HG03095 (cell line): ENCODE measurements at regions not wholly inside any gene's neighbourhood (a gene's known extent, or its start where the extent isn't known, plus 50 kb on each side); places are given as distances from the start of the nearest gene placed in this dataset.

ENCODE experiments used
- ATAC-seq: cut with Tn5 transposase; IDR thresholded peaks from one replicate; pipeline ENCODE4 v1.9.1; 2021; ENCODE audit warnings: moderate library complexity; ENCODE audit not compliant: unreplicated experiment

- ATAC-seq: no peak
Measured at GRCh38 chr6:153645326-153645725, 393.7 kb upstream of the OPRM1 start.

GRCh38 chr6:153644000-153644399 lies 395.0 kb upstream of the OPRM1 start:
- no peak for ATAC-seq

DNA sequence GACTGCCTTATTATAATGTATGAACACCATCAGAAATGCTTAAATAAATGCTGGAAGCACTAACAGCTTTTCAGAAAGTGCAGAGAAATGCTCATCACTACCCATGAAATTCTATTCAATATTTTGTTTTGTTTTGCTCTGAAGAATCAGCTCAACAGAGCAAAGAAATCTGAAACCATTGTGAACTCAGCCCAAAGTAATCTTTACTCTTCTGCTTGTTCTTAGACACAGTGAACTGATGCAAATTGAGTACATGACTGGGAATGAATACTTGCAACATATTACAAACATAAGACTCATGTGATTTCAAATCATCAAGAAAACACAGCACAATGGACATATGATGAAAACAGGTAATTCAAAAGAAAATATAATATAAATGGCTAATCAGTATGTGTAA lies 404.6 kb upstream of the OPRM1 start:
- no peak for ATAC-seq

DNA sequence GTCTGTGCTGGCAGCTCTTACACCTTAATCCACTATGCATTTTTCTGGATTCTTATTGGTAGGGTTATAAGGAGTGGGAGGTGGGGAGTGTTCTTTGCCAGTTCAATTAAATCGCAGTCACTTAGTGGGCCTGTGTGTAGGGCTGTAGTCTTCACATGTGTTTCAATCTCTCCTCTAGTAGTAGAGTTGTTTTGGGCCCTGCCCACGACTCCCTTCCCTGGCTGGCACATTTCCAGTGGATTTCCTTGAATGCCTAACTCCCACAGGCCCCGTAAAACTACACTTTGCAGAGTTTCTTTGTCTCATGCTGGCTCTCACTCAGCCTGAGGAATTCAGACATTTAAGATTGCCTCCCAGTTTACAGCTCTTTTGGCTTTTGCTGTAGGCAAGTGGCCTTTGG lies 414.0 kb upstream of the OPRM1 start:
- ATAC-seq: no peak

GRCh38 chr6:153624528-153624927 lies 414.5 kb upstream of the OPRM1 start:
- no peak for ATAC-seq

DNA sequence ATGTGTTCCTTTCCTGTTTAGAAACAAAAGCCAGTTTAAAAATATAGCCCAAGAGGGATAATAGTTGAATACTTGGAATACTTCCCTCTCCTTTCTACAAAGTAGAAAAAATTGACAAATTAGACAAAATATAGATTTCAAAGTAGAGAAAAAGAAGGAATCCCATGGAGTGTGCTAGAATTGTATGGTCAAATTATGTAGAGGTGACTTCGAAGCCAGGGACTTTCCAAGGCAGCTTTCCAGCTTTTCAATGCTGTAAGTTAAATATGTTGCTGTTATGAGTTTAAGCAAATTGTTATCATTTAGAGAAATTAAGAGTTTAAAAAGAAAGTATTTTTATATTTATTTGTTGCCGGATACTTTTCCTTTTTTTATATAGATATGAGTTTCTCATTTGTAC lies 415.5 kb upstream of the OPRM1 start:
- ATAC-seq: no peak

- ATAC-seq: no peak
Measured at GRCh38 chr6:153621491-153621890, 417.5 kb upstream of the OPRM1 start.

DNA sequence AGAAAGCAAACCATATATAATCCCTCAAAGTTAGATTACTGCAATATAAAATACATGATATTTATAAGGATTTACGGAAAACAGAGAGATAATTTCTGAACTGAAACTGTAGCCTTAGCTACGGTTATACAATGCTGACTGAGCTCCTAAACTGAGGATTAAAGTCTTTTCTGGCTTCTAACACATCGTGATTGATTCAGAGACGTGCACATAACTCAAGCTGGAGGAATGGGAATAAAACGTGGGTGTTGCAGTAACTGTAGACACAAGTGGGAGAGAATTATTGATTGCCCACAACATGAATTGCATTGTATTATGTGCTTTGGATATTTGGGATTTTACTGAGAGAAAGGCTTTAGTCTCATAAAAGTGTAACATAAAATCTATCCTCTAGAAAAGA lies 418.0 kb upstream of the OPRM1 start:
- ATAC-seq: no peak

DNA sequence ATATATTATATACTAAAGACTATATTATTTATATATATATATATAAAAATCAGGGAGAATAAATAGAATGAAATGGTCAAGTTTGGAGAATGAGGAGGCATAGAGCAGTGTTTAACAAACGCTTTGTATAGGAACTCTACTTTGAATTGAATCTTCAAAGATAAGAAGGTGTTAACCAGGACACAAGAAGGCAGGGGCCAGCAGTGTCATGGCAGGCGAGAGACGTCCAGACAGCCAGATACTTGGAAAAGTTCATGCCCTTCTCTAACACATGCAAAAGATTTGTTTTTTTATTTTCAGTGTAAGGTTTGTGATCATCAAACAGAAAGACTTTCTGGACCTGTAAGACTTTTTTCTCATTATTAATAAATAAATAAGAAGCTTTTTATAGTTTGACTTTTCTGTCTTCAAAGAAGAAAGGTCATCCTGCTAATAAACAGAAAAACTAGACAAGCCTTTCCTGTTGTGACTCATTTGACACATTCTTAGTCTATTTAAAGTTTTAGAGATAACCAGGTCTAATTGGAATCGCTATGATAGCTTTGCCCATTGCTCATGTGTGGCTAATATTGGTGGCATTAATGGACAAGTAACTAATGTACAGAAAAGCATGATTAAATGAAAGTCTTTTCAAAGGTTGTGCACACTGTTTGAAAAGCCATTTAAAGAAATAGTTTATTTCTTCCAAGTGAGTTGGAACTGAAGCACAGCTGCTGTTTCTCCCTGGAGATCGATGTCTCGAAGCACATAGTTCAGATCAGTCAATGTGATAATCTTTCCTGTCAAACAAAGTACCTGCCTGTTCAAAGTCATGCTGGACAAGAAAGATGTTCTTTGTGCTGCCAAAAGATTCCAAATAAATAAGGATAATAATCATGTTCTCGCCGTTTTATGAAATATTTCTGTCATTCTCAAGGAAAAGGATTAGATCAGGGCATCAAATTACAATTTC lies 420.4 kb upstream of the OPRM1 start:
- ATAC-seq: no peak

DNA sequence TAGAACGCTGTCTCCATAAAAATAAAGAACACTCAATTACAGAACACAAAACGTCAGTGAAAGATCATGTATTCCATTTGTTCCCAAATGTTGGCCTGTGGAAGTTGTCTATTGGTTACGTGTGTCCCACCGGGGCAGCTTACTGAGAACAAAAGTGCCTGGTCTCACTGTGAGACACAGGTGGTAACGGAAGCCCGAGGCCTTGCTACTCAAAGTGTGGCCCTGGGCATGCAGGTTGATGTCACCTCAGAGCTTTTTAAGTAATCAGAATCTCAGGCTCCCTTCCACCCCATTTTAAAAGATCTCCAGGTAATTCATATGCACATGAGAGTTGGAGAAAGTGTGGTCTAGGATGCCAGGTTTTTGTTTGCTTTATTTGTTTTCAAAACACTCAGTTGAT lies 422.5 kb upstream of the OPRM1 start:
- ATAC-seq: no peak

DNA sequence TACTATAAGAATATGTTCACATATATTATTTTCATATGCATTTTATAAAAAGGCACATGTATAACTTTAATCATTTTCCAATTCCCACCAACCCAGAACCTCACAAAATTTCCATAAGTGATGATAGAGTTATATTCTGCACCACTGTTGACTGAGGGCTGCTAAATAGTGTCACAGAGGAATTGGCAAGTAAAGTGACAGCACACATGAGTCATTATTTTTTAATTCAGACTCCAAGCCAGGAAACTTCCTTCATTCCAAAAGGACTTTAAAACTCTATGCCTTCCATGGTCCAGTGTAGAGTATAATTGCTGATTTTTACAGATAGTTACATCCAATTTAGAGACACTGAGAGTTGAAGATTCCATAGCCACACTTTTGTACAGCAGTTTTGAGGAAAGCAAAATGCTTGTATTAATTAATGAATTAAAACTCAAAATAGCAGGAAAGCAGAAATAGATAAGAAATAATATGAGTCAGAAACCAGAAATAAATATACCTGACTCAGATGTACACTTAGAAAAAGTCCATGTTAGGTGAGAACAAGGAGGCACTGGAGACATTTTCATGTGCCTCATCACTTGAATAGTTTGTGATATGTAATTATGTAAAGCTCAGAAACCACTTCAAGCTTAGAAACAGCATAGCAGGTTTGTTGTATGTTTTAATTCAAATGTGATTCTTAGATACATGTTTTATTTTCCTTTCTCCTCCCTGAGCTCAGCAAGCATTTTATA lies 425.2 kb upstream of the OPRM1 start:
- ATAC-seq: no peak

GRCh38 chr6:153602401-153602800 lies 436.6 kb upstream of the OPRM1 start:
- ATAC-seq: no peak

DNA sequence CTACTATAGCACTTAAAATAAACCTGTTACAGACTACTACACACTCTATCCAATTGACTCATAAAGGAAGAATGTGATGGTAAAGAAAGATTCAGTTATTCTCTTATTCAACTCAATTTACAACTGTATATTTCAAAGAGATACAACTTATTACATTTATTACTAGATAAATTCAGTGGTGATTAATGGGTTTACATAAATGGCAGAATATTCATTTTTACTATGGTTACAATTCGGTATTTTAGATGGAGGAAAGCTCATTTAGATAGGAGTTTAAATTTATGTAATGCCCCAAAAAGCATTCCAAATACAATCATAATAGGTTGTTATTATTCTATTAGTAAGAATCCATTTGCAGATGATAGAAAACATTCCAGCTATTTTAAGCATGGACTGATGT lies 439.1 kb upstream of the OPRM1 start:
- ATAC-seq: no peak

- ATAC-seq: no peak
Measured at GRCh38 chr6:153595903-153596302, 443.1 kb upstream of the OPRM1 start.

- ATAC-seq: no peak
Measured at GRCh38 chr6:153594871-153595270, 444.2 kb upstream of the OPRM1 start.

GRCh38 chr6:153591159-153591558 lies 447.9 kb upstream of the OPRM1 start:
- no peak for ATAC-seq

- ATAC-seq: no peak
Measured at GRCh38 chr6:153590411-153590810, 448.6 kb upstream of the OPRM1 start.

DNA sequence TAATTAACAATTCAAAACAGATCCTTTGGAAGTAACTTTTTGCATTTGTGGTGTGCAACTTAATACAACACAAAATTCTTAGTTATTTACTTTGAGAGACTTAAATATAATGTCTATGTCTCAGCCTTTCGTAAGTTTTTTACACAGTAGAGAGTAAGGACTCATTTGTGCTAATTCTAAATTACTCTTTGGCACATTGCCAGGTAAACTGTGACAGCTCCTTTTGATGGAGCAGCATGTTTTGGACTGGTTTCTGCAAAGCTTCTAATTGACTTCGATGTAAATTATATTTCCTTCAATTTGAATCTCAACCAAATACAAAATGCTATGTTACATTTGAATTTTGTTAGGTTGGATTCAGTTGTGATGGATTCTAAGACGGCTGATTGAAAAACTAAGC lies 450.7 kb upstream of the OPRM1 start:
- no peak for ATAC-seq

DNA sequence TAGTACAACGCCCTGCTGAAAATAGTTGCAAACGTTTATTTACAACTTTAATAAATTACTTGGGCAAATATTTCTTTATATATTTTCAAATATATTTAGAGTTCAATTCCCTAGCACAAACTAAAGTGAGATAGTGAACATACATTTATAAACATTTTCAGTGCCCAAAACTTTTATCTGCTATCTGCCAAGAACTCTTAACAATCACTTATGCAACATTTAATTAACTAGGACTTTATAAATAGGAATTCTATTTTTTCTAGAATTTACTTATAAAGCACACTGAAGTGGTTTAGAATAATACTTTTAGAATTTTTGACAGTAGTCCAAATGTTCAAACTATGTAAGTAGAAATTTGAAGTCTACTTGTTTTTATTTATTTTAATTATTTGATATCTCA lies 452.6 kb upstream of the RGS17 start:
- ATAC-seq: no peak

DNA sequence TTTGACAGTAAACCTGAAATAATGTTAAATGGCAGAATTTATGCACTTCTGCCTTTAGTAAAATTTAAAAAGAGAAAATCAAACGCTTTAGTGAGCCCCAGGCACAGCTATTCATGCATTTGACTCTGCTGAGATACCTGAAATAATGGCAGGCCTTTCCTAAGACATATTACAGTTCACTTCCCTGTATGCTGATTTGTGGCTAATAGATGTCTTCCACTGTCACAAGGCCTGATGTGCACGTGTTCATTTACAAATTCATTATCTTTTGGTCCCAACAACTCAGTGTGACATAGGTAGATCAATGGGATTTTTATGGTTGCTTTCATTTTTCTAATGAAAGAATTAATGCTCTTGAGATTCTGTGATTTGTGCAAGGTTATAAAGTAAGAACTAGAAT lies 449.7 kb upstream of the RGS17 start:
- no peak for ATAC-seq

GRCh38 chr6:153575528-153575927 lies 444.4 kb upstream of the RGS17 start:
- no peak for ATAC-seq

DNA sequence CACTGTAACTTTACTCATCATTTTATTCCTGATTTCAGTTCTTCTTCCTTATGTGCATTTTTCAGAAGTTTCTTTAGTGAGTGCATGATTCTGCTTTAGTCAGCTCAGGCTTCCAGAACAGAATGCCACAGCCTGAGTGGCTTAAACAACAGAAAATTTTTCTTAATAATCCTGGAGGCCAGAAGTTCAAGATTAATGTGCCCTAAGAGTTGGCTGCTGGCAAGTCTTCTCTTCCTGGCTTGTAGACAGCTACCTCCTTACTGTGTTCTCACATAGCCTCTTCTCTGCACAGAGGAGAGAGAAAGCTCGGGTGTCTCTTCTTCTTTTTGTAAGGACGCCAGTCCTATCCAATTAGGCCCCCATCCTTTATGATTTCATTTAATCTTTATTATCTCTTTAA lies 443.1 kb upstream of the RGS17 start:
- no peak for ATAC-seq
